GM18517 (cell line): ENCODE measurements at regions not wholly inside any gene's neighbourhood (a gene's known extent, or its start where the extent isn't known, plus 50 kb on each side); places are given as distances from the start of the nearest gene placed in this dataset.

ENCODE experiments used
- ATAC-seq: cut with Tn5 transposase; IDR thresholded peaks from one replicate; pipeline ENCODE4 v1.9.1; 2021; ENCODE audit warnings: mild to moderate bottlenecking, moderate library complexity; ENCODE audit not compliant: unreplicated experiment

DNA sequence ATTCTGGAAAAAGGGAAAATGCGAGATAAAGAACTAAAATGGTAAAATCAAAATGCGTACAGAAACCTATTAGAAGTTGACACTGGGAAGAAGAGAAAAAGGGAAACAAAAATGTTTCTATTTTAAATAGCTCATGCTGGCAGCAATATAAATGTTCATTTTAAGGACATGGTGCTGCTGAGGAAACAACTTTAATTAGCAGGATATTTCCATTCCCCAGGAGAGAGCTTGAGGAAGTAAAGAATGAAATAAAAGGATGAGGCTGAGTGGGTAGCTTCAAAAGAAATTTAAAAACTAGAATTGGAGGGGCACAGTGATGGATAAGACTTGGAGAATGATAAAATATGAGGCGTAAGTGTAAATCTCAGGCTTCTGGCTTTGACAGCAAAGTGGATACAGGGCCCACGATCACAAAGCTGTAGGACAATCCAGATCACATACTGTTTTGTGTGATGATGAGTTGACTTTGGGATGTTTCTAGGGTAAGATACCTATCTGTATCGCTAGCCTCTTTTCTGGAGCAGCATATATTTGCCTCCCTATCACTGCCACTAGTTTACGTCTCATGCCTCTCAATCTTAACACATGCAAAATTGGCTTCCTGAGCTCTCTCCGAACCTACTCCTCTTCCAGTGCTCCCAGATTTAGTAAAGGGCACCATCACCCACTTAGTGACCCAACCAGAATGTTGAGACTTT is 571.3 kb upstream of the MIR17HG start:
- no peak for ATAC-seq

DNA sequence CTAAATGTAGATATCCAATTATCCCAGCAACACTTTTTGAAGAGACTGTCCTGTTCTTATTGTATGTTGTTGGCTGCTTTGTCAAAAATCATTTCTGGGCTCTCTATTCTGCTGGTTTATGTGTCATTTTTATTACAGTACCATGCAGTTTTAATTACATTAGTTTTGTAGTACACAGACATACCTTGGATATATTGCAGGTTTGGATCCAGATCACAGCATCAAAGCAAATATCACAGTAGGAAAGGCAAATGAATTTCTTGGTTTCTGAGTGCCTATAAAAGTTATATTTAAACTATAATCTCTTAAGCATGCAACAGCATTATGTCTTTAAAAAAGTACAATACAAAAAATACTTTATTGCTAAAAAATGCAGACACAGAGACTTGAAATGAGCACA is 564.2 kb upstream of the MIR17HG start:
- ATAC-seq, result no peak

DNA sequence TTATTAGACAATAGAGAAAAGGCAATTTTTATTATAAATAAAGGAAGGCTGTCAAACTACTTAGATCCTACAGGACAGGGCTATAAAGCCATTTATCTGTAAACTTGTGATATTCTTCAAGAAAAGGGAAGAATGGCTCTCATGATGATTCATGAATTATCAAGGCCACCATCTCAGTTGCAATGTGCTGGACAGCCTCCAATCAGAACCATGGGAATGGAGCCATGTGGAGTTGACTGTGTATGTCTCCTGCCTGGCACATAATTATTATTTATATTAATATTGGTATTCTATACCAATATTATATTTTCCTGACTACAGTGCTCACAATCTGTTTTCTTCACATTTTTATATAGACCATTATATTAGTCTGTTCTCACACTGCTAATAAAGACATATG is 560.5 kb upstream of the MIR17HG start:
- ATAC-seq, result no peak

DNA sequence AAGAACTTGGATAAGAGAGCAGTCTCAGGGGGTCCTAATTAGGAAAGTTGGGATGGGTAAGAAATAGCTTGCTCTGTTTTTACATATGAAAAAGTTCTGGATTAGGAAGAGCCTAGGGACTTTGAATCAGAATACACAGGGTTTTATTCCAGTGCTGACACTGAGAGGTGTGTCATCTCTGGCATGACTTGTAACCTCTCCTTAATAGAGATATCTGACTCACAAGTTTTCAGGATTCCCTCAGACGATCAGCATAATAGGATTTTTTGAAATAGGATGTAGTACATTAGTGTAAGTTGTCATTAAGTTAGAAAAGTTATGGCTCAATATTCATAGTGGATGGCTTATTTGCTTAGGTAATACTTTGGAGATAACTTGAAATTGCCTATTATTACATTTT is 555.2 kb upstream of the MIR17HG start:
- ATAC-seq, result no peak

DNA sequence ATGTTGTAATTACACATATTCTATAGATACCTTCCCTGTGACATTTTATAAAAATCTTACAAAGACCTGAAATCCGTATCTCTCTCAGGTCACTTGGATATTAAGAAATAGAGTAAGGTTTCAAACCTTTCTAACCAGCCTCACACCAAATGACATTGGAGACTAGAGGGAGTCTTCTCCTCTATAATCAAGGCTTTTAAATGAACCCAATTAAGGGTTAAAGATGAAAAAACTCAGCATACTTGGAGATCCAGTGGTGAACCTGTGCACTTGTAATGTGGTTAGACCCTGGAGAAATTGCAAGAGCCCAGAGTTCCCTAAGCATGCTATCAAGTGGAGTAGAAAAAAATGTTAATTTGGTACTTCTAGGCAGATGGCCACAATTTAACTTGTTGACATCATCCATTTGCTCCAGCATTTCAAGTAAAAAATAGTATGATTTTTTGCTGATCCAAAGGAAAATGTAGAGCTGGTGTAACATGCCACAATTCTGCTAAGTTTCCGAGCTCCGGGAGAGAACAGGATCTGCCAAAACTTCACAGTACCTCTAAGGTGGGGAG is 554.1 kb upstream of the MIR17HG start:
- no peak for ATAC-seq

DNA sequence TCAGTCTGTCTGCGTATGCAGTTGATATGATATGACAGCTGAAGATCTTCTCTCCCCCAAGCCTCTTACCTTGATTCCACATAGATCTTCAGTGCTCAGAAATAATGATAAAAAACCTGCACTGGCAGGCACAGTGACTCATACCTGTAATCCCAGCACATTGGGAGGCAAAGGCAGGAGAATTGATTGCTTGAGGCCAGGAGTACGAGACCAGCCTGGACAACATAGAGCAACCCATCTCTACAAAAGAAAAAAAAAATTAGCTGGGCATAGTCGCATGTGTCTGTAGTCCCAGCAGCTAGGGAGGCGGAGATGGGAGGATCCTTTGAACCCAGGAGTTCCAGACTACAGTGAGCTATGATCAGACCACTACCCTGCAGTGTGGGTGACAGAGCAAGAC is 551.0 kb upstream of the MIR17HG start:
- ATAC-seq, result no peak

DNA sequence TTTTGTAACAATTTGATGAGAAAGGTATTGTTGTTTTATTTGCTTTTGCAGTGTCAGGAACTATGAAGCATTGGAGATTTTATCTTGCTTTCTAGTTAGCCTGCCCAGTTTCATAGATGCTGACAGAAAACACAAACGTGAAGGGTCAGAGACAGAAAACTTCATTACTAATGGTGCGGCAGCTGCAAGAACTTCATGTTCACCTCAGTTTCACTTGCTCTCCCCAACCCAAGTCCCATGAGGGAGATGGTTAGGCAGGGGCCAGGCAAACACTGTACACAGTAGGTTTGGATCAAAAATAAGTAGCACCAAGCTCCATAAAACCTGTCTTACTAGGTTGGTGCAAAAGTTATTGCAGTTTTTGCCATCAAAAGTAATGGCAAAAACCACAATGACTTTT is 550.2 kb upstream of the MIR17HG start:
- ATAC-seq, result no peak

DNA sequence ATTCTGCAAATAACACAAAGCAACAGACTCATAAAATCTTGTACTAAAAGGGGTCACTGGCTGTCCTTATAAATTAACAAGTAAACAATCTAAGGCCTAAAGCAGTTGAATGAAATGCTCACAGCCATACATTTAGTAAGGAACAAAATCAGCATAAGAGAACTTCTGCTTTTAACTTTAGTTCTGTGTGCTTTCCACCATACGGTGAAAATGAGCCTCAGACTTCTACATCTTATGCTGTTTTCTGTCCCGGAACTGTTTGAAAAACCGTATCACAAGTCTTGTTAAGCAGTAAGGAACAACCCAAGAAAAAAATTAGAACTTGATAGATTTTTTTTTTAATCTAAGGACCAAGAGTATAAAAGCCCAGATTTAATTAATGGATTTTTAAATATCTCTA is 549.1 kb upstream of the MIR17HG start:
- ATAC-seq, result no peak

DNA sequence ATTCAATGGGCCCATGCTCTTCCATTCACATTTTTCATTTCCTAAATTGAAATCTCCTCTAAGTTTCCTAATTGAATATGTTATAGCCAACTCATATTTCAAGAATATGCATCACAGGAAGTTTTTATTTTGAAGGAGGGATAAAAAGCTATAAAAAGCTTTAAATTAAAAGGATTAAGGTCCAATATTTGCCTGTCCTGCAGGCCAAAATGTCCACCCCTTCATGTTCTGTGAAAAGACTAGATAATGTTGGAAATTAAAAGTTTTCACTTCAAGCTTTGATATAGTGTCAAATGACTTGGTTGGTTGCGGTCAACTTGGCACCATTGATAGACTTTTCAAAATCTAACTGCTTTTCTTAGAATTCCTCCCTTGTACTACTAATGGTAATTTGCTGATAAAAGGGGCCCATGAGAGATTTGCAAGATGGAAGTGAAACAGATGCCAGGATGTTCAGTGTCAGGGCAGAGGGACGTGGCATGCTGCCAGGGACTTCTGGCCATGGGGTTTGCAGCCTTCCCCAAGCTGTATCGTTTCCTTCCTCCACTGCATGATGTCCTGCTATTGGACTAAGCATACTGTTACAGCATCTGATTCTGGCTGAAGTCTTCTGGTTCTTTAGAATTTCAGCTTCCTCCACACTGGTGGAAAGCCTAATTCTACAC is 547.3 kb upstream of the MIR17HG start:
- ATAC-seq, result no peak

DNA sequence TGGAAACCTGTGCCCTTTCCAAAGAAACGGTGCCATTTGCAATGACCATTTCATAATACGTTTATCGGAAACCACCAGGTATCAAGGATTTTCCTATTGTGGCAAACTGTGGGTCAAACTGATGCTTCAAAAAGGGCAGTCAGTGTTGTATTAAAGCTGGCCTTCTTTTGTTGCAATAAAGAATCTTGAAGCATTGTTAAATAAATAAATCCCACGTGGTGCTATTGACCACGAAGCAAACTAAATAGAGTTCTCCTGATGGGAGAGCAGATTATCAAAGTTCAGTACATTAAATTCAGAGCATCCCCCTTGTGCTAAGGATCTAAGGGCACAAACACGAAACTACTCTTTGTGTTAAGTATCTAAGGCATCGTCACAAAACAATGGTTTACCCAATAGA is 545.9 kb upstream of the MIR17HG start:
- no peak for ATAC-seq

DNA sequence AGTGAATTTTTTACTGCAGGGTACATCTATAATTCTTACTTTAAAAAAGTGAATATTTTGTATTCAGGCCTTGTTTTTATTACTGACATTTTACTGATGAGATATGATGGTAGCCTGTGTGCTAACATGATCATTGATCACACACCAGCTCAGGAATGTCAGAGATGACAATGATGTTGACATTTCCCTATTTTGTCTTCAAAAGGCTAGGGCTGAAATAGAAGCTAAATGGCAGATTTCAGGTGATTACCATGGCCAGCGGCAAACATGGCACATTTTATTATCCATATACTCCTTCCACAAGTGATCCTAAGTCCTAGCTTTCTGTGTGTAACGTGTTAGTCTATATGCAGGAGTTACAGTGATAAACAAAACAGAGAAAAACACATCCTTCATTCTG is 544.3 kb upstream of the MIR17HG start:
- ATAC-seq, result no peak

DNA sequence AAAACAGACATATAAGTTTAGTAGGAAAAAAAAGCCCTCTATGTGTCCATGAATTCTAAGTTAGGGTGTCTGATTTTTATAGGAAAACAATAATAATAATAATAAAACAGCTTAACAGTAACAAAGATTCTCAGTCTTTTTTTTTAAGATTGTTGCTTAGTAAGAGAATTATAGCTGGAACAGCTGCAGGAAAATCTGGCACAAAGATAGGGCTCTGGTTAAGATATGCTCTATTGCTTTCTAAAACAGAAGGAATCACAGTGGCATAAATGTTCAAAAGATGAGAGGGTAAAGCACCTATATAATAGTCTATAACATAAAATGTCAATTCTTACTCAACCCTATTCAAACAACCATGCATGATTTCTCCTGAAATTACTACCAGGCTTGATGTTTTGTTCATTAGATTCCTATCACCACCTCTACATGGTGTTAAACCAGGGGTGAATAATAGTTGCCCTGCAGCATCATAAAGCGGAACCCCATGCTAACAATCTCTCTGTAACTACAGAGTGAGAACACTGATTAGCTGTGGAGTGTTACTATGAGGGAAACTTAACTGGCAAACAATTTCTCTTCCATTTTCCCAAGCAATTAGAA is 541.4 kb upstream of the MIR17HG start:
- no peak for ATAC-seq

DNA sequence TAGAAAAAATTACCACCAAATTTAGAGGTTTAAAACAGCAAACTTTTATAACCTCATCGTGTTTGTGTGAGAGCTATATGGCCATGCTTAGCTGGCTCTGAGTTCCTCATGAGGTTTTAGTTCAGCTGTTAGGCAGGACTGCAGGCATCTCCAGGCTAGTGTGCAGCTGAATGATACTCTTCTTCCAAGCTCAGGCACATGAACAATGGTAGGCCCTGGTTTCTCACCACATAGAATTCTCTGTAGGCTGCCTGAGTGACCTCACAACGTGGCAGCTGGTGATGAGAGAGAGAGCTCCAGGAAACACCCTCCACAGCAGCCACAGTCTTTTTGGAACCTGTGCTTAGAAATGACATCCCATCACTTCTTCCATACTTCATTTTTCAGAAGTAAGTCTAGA is 540.6 kb upstream of the MIR17HG start:
- ATAC-seq, result no peak

DNA sequence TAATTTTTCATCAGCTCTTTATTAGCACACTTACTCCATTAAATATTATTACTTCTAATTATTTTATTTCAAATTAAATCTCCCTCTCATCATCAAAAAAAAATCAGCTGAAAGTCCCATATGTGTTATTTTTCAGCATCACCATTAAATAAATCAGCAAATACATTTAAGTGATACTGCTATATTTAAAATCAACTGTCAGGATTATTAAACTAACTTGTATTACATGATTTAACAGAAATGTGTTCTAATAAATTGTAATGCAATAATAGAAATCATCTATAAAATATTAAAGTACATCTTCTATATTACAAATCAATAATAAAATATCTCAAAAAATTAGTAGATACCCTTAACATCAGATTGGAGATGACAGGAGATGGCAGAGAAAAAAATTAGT is 538.6 kb upstream of the MIR17HG start:
- ATAC-seq, result no peak

DNA sequence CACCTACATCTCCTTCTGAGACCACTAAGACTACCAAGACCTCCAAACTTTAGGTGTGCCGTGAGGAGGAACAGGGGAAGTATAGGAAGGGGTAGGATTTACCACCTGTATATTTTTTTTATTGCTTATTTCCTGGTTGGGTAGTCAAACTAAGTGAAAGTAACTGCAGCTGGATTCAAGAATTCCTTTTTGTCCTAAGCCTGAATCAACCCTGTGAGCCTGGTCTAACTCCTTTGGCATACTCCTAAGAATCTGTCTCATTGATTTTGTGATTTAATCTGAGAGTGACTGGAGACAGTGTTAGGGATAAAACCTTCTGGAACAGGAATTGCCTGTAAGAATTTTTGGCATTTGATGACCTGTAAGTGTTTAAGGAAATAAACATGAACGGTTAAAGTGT is 523.5 kb upstream of the MIR17HG start:
- no peak for ATAC-seq

DNA sequence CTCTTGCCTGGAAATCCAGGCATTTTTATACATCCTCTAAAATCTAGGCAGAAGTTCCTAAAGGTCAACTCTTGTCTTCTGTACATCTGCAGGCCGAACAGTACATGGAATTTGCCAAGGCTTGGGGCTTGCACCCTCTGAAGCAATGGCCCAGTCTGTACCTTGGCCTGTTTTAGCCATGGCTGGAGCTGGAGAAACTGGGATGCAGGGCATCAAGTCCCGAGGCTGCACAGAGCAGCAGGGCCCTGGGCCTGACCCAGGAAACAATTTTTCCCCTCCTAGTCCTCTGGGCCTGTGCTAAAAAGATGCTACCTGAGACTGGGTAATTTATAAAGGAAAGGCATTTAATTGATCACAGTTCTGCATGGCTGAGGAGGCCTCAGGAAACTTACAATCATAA is 520.8 kb upstream of the MIR17HG start:
- ATAC-seq, result no peak

DNA sequence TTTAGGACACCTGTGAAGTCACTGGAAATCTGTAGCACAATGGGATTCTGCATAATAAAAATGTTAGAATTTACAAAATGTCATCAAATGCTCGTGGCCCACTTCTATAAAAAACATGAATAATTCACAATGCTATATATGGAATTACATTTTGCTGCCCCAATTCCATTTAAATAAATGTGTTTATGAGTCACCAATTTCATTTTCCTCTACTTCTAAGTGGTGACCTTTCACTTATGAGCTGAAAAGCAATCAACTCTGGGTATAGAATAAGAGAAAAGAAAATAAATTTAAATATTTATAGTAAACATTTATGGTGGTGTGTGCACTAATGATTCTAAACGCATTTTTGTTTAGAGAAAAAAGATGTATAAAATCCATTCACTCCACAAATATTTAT is 516.7 kb upstream of the MIR17HG start:
- no peak for ATAC-seq

DNA sequence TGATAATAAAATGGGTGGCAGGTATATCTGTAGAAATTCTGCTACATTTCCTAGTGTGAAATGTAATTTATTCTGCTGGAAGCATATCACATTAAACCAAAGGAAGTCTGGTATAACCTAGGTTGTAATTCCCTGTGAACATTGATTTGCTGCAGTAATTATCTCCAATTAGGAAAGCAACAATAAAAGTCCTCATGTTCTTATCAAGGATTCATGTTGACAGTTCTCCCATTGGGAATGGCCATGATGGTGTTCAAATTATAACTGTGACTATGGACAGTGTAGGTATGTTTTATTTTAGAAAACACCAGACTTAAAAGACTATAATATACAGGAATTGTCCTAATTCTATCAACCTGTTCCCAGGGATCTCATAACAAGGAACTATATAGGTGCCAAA is 513.5 kb upstream of the MIR17HG start:
- no peak for ATAC-seq

DNA sequence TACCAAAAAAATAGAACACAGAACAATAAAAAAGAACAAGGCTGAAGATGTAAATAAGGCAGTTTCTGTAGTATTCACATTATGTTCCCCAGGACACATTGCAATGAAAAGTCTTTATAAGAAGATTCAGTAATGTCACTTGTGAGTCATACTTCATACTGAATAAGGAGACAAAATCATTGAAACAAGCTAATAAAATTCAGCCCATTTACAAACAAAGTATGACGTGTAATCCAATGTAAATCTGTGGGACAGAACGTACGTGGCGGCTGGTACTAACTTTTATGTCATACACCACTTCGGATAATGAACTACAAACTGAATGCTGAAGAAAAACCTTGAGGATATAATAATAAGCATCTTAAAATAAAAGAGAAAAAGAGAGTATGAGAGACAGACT is 512.8 kb upstream of the MIR17HG start:
- ATAC-seq, result no peak

DNA sequence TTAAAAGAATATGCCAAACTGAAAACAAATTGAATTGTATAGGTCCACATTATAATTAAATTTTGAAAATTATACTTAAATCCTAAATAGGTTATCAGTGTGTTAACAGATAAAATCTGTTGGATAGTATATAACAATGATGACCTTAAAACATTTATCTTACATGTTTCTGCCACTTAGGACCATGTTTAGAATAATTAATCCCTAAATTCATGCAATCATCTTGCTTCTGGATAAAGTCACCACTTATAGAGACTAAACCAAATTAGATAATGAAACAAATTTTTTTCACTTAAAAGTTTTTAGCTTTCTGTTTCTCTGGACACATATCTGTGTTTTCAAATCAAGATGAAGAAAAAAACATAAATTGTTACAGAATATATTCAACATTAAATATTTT is 511.7 kb upstream of the MIR17HG start:
- no peak for ATAC-seq

DNA sequence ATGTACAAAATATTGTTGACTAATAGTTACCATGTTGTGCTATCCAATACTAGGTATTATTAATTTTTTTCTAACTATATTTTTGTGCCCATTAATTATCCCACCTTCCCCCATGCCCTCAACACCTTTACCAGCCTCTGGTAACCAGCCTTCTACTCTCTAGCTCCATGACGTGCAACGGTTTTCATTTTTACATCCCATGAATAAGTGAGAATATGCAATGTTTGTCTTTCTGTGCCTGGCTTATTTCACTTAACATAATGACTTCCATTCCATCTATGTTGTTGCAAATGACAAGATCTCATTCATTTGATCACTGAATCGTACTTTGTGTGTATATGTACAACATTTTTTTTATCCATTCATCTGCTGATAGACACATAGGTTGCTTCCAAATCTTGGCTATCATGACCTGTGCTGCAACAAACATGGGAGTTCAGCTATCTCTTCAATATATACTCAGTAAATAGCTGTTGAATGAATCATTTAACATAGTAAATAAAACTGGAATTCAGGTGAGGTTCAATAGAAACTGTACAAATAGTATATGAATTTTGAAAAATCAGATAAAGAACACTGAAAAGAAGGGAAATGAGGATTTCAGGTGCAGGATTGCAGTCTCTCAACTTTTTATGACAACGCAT is 509.0 kb upstream of the MIR17HG start:
- no peak for ATAC-seq

DNA sequence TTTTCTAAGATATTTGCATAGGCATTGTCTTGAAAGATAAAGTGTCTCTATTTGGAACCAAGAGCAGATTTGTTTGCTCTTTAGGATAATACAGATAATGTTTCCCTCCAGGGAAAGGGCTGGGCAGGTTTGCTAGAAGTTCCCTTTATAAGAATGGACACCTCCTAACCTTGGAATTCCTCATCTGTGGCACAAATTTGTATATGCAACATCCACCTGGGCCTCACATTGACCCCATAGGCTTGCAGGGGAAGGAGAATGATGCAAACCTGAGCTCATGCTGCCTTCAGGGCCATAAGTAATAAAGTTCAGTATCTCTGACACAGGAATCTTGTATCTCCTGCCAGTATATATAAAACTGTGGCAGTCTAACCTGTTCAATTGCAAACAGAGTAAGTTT is 508.4 kb upstream of the MIR17HG start:
- ATAC-seq, result no peak
